ENCODE measurements at regions not wholly inside any gene's neighbourhood (a gene's known extent, or its start where the extent isn't known, plus 50 kb on each side); places are given as distances from the start of the nearest gene placed in this dataset.
"Not testable (repeated sequence)": the region's sequence is repeated elsewhere in the genome, so short reads cannot be mapped to it uniquely, and the experiment has no call there.

- DNase-seq (ENCODE audit: low read depth, low spot score) (peak; percentile 54), FAIRE-seq (peak; percentile 49)
- no peaks in the 10 kb centered on the region for H3K9me1 ChIP-seq (ENCODE audit: control insufficient read depth, extremely low read depth, insufficient read depth, low read length)
- H3K36me3 ChIP-seq (ENCODE audit: control insufficient read depth in 2 of 2, extremely low read depth in 1 of 2, insufficient read depth in 2 of 2, low read length in 2 of 2), result no peaks in the 10 kb centered on the region
- H3K9me3 ChIP-seq (ENCODE audit: control insufficient read depth, low read depth, low read length), result no peaks in the 10 kb centered on the region
- H3K4me3 ChIP-seq (ENCODE audit: control insufficient read depth in 2 of 3, extremely low read depth in 1 of 3, insufficient read depth in 2 of 3, low read depth in 1 of 3, low read length in 3 of 3), result no peak overlapping the region
- H4K20me1 ChIP-seq (ENCODE audit: control insufficient read depth, extremely low read depth, insufficient read depth, low read length), result no peaks in the 10 kb centered on the region
- no peak for TF ChIP-seq EZH2 (IDR thresholded peaks at IDR 0.05; ENCODE audit: low read length)
- TF ChIP-seq CTCF (optimal IDR thresholded peaks at IDR 0.05 in 1 of 3, IDR thresholded peaks at IDR 0.05 in 1 of 3, conservative IDR thresholded peaks at IDR 0.05 in 1 of 3; ENCODE audit: extremely low read depth in 1 of 3, insufficient read depth in 2 of 3, low read length in 3 of 3), result no peak
- H3K9ac ChIP-seq (ENCODE audit: control insufficient read depth, extremely low read depth, insufficient read depth, low read length), result no peak overlapping the region
- dilution Hi-C loops (cut with MboI; ENCODE audit: extremely low pct_ligation_motif_present, low sequenced_read_pairs), result no loop called here
- no peaks in the 10 kb centered on the region for H3K79me2 ChIP-seq (ENCODE audit: control insufficient read depth, insufficient read depth, low read length)
- H3K4me2 ChIP-seq (ENCODE audit: control insufficient read depth, extremely low read depth, insufficient read depth, low read depth, low read length), result no peak overlapping the region
- no peak overlapping the region for H2AFZ ChIP-seq (ENCODE audit: control insufficient read depth, low read length)
- H3K4me1 ChIP-seq (ENCODE audit: control insufficient read depth, extremely low read depth, insufficient read depth, low read length), result peaks cover 3% of the 10 kb centered on the region
- no peaks in the 10 kb centered on the region for H3K27me3 ChIP-seq (ENCODE audit: control insufficient read depth, extremely low read depth, insufficient read depth, low read length)
- no peak overlapping the region for H3K27ac ChIP-seq (ENCODE audit: control insufficient read depth, insufficient read depth, low read length)
Measured at GRCh38 chr4:72209600-72209999, 177.8 kb downstream of the NPFFR2 start.

GRCh38 chr4:72213763-72214162 is 182.0 kb downstream of the NPFFR2 start:
- FAIRE-seq; H3K4me1 ChIP-seq (ENCODE audit: control insufficient read depth, extremely low read depth, insufficient read depth, low read length); H2AFZ ChIP-seq (ENCODE audit: control insufficient read depth, low read length); dilution Hi-C loops (cut with MboI; ENCODE audit: extremely low pct_ligation_motif_present, low sequenced_read_pairs); H3K9ac ChIP-seq (ENCODE audit: control insufficient read depth, extremely low read depth, insufficient read depth, low read length); H3K27ac ChIP-seq (ENCODE audit: control insufficient read depth, insufficient read depth, low read length); H3K36me3 ChIP-seq (ENCODE audit: control insufficient read depth in 2 of 2, extremely low read depth in 1 of 2, insufficient read depth in 2 of 2, low read length in 2 of 2); H3K9me3 ChIP-seq (ENCODE audit: control insufficient read depth, low read depth, low read length); DNase-seq (ENCODE audit: low read depth, low spot score); H3K4me2 ChIP-seq (ENCODE audit: control insufficient read depth, extremely low read depth, insufficient read depth, low read depth, low read length); H3K27me3 ChIP-seq (ENCODE audit: control insufficient read depth, extremely low read depth, insufficient read depth, low read length); H3K9me1 ChIP-seq (ENCODE audit: control insufficient read depth, extremely low read depth, insufficient read depth, low read length); H3K79me2 ChIP-seq (ENCODE audit: control insufficient read depth, insufficient read depth, low read length); H3K4me3 ChIP-seq (ENCODE audit: control insufficient read depth in 2 of 3, extremely low read depth in 1 of 3, insufficient read depth in 2 of 3, low read depth in 1 of 3, low read length in 3 of 3); H4K20me1 ChIP-seq (ENCODE audit: control insufficient read depth, extremely low read depth, insufficient read depth, low read length): not testable (repeated sequence)

GRCh38 chr4:72215198-72215597 is 183.4 kb downstream of the NPFFR2 start:
- no peaks in the 10 kb centered on the region for H3K9me3 ChIP-seq (ENCODE audit: control insufficient read depth, low read depth, low read length)
- H3K27me3 ChIP-seq (ENCODE audit: control insufficient read depth, extremely low read depth, insufficient read depth, low read length), result no peaks in the 10 kb centered on the region
- H3K79me2 ChIP-seq (ENCODE audit: control insufficient read depth, insufficient read depth, low read length), result no peaks in the 10 kb centered on the region
- no peak overlapping the region for H2AFZ ChIP-seq (ENCODE audit: control insufficient read depth, low read length)
- dilution Hi-C loops (cut with MboI; ENCODE audit: extremely low pct_ligation_motif_present, low sequenced_read_pairs), result no loop called here
- TF ChIP-seq CTCF (optimal IDR thresholded peaks at IDR 0.05 in 1 of 3, IDR thresholded peaks at IDR 0.05 in 1 of 3, conservative IDR thresholded peaks at IDR 0.05 in 1 of 3; ENCODE audit: extremely low read depth in 1 of 3, insufficient read depth in 2 of 3, low read length in 3 of 3) (no peak), EZH2 (IDR thresholded peaks at IDR 0.05; ENCODE audit: low read length) (no peak)
- no peaks in the 10 kb centered on the region for H4K20me1 ChIP-seq (ENCODE audit: control insufficient read depth, extremely low read depth, insufficient read depth, low read length)
- H3K4me2 ChIP-seq (ENCODE audit: control insufficient read depth, extremely low read depth, insufficient read depth, low read depth, low read length), result no peak overlapping the region
- FAIRE-seq (no peak), DNase-seq (ENCODE audit: low read depth, low spot score) (no peak)
- H3K36me3 ChIP-seq (ENCODE audit: control insufficient read depth in 2 of 2, extremely low read depth in 1 of 2, insufficient read depth in 2 of 2, low read length in 2 of 2), result no peaks in the 10 kb centered on the region
- H3K27ac ChIP-seq (ENCODE audit: control insufficient read depth, insufficient read depth, low read length), result no peak overlapping the region
- no peak overlapping the region for H3K9ac ChIP-seq (ENCODE audit: control insufficient read depth, extremely low read depth, insufficient read depth, low read length)
- no peak overlapping the region for H3K4me3 ChIP-seq (ENCODE audit: control insufficient read depth in 2 of 3, extremely low read depth in 1 of 3, insufficient read depth in 2 of 3, low read depth in 1 of 3, low read length in 3 of 3)
- no peaks in the 10 kb centered on the region for H3K9me1 ChIP-seq (ENCODE audit: control insufficient read depth, extremely low read depth, insufficient read depth, low read length)
- H3K4me1 ChIP-seq (ENCODE audit: control insufficient read depth, extremely low read depth, insufficient read depth, low read length), result no peaks in the 10 kb centered on the region

Measured in keratinocyte (primary cell).